ENCODE measurements at regions not wholly inside any gene's neighbourhood (a gene's known extent, or its start where the extent isn't known, plus 50 kb on each side); places are given as distances from the start of the nearest gene placed in this dataset.

- H3K4me3 Mint-ChIP-seq, result no peak overlapping the region
- no peak for DNase-seq
- H3K36me3 Mint-ChIP-seq, result no peaks in the 10 kb centered on the region
- H3K27me3 Mint-ChIP-seq (ENCODE audit: low read depth in 3 of 3), result peaks cover 0 to 16% (median 12%) of the 10 kb centered on the region in 3 donors
- no peak overlapping the region for H3K27ac Mint-ChIP-seq
- no peaks in the 10 kb centered on the region for H3K9me3 Mint-ChIP-seq
- H3K4me1 Mint-ChIP-seq, result no peaks in the 10 kb centered on the region
Observed at GRCh38 chr2:16509042-16509441, 156.6 kb downstream of the CYRIA start.

GRCh38 chr2:16508490-16508851 lies 157.2 kb downstream of the CYRIA start:
- Mint-ChIP-seq H3K27me3 (ENCODE audit: low read depth in 3 of 3) (peaks cover 2 to 16% (median 12%) of the 10 kb centered on the region in 3 donors), H3K27ac (no peak overlapping the region), H3K4me3 (peak overlapping the region in 1 of 5 donors; percentile 12), H3K36me3 (no peaks in the 10 kb centered on the region), H3K4me1 (no peaks in the 10 kb centered on the region), H3K9me3 (no peaks in the 10 kb centered on the region)
- no peak for DNase-seq

- DNase-seq, result no peak
- Mint-ChIP-seq H3K27me3 (ENCODE audit: low read depth in 3 of 3) (peaks cover 6 to 16% (median 12%) of the 10 kb centered on the region in 3 donors), H3K9me3 (no peaks in the 10 kb centered on the region)
Observed at GRCh38 chr2:16507655-16508489, 157.8 kb downstream of the CYRIA start.

GRCh38 chr2:16506366-16506765 lies 159.3 kb downstream of the CYRIA start:
- no peak overlapping the region for H3K27ac Mint-ChIP-seq
- H3K4me1 Mint-ChIP-seq, result no peaks in the 10 kb centered on the region
- no peaks in the 10 kb centered on the region for H3K9me3 Mint-ChIP-seq
- peaks cover 9 to 15% (median 12%) of the 10 kb centered on the region in 3 donors for H3K27me3 Mint-ChIP-seq (ENCODE audit: low read depth in 3 of 3)
- H3K36me3 Mint-ChIP-seq, result no peaks in the 10 kb centered on the region
- no peak overlapping the region for H3K4me3 Mint-ChIP-seq
- no peak for DNase-seq

More at GRCh38 chr2:16507655-16508489, 157.8 kb downstream of the CYRIA start:
- H3K4me1 Mint-ChIP-seq, result no peaks in the 10 kb centered on the region
- no peak overlapping the region for H3K27ac Mint-ChIP-seq
- no peaks in the 10 kb centered on the region for H3K36me3 Mint-ChIP-seq
- no peak overlapping the region for H3K4me3 Mint-ChIP-seq

- Mint-ChIP-seq H3K36me3 (no peaks in the 10 kb centered on the region), H3K4me1 (no peaks in the 10 kb centered on the region), H3K9me3 (no peaks in the 10 kb centered on the region), H3K27ac (no peak overlapping the region), H3K4me3 (no peak overlapping the region), H3K27me3 (ENCODE audit: low read depth in 3 of 3) (peaks cover 0 to 4% (median 0%) of the 10 kb centered on the region in 3 donors)
- DNase-seq, result no peak
Observed at GRCh38 chr2:16496426-16497388, 168.9 kb downstream of the CYRIA start.

- Mint-ChIP-seq H3K36me3 (no peaks in the 10 kb centered on the region), H3K4me1 (no peaks in the 10 kb centered on the region), H3K9me3 (no peaks in the 10 kb centered on the region), H3K27me3 (ENCODE audit: low read depth in 3 of 3) (peaks cover 0 to 4% (median 4%) of the 10 kb centered on the region in 3 donors), H3K4me3 (no peak overlapping the region), H3K27ac (no peak overlapping the region)
- no peak for DNase-seq
Observed at GRCh38 chr2:16495509-16496208, 170.0 kb downstream of the CYRIA start.

GRCh38 chr2:16494836-16495508 lies 170.7 kb downstream of the CYRIA start:
- Mint-ChIP-seq H3K4me3 (no peak overlapping the region), H3K9me3 (no peaks in the 10 kb centered on the region), H3K36me3 (no peaks in the 10 kb centered on the region), H3K4me1 (no peaks in the 10 kb centered on the region), H3K27me3 (ENCODE audit: low read depth in 3 of 3) (peaks cover 0 to 4% (median 4%) of the 10 kb centered on the region in 3 donors), H3K27ac (no peak overlapping the region)
- DNase-seq, result no peak

GRCh38 chr2:16493788-16494187 lies 171.8 kb downstream of the CYRIA start:
- H3K36me3 Mint-ChIP-seq, result no peaks in the 10 kb centered on the region
- peaks cover 0 to 4% (median 4%) of the 10 kb centered on the region in 3 donors for H3K27me3 Mint-ChIP-seq (ENCODE audit: low read depth in 3 of 3)
- no peaks in the 10 kb centered on the region for H3K4me1 Mint-ChIP-seq
- no peak overlapping the region for H3K27ac Mint-ChIP-seq
- H3K9me3 Mint-ChIP-seq, result no peaks in the 10 kb centered on the region
- H3K4me3 Mint-ChIP-seq, result no peak overlapping the region
- DNase-seq, result no peak

- Mint-ChIP-seq H3K9me3 (no peaks in the 10 kb centered on the region), H3K27me3 (ENCODE audit: low read depth in 3 of 3) (peaks cover 1 to 13% (median 2%) of the 10 kb centered on the region in 3 donors), H3K36me3 (no peaks in the 10 kb centered on the region), H3K27ac (no peak overlapping the region), H3K4me1 (no peaks in the 10 kb centered on the region), H3K4me3 (no peak overlapping the region)
- no peak for DNase-seq
Observed at GRCh38 chr2:16487686-16488085, 177.9 kb downstream of the CYRIA start.

GRCh38 chr2:16485251-16485650 lies 180.4 kb downstream of the CYRIA start:
- H3K27me3 Mint-ChIP-seq (ENCODE audit: low read depth in 3 of 3), result peaks cover 1 to 9% (median 5%) of the 10 kb centered on the region in 3 donors
- no peaks in the 10 kb centered on the region for H3K36me3 Mint-ChIP-seq
- no peaks in the 10 kb centered on the region for H3K4me1 Mint-ChIP-seq
- DNase-seq, result no peak
- no peak overlapping the region for H3K4me3 Mint-ChIP-seq
- peaks cover 0 to 8% (median 0%) of the 10 kb centered on the region in 6 donors for H3K9me3 Mint-ChIP-seq
- no peak overlapping the region for H3K27ac Mint-ChIP-seq

GRCh38 chr2:16482460-16482859 lies 183.2 kb downstream of the CYRIA start:
- no peaks in the 10 kb centered on the region for H3K36me3 Mint-ChIP-seq

GRCh38 chr2:16481351-16481750 lies 184.3 kb downstream of the CYRIA start:
- Mint-ChIP-seq H3K9me3 (peaks cover 0 to 11% (median 0%) of the 10 kb centered on the region in 6 donors), H3K27me3 (ENCODE audit: low read depth in 3 of 3) (peaks cover 1 to 9% (median 3%) of the 10 kb centered on the region in 3 donors), H3K36me3 (no peaks in the 10 kb centered on the region), H3K27ac (no peak overlapping the region), H3K4me3 (no peak overlapping the region), H3K4me1 (no peaks in the 10 kb centered on the region)
- DNase-seq, result no peak

More at GRCh38 chr2:16482460-16482859, 183.2 kb downstream of the CYRIA start:
- Mint-ChIP-seq H3K4me1 (no peaks in the 10 kb centered on the region), H3K4me3 (no peak overlapping the region), H3K27me3 (ENCODE audit: low read depth in 3 of 3) (peaks cover 1 to 9% (median 5%) of the 10 kb centered on the region in 3 donors), H3K9me3 (peaks cover 0 to 11% (median 0%) of the 10 kb centered on the region in 6 donors), H3K27ac (no peak overlapping the region)
- DNase-seq, result no peak

- no peaks in the 10 kb centered on the region for H3K4me1 Mint-ChIP-seq
- H3K36me3 Mint-ChIP-seq, result no peaks in the 10 kb centered on the region
- H3K27me3 Mint-ChIP-seq (ENCODE audit: low read depth in 3 of 3), result peaks cover 1 to 8% (median 3%) of the 10 kb centered on the region in 3 donors
- H3K4me3 Mint-ChIP-seq, result no peak overlapping the region
- peaks cover 0 to 11% (median 0%) of the 10 kb centered on the region in 6 donors for H3K9me3 Mint-ChIP-seq
- DNase-seq, result no peak
- no peak overlapping the region for H3K27ac Mint-ChIP-seq
Observed at GRCh38 chr2:16479721-16480120, 185.9 kb downstream of the CYRIA start.
